Astrocyte of the spinal cord (primary cell): ENCODE measurements at regions not wholly inside any gene's neighbourhood (a gene's known extent, or its start where the extent isn't known, plus 50 kb on each side); places are given as distances from the start of the nearest gene placed in this dataset.

Experiments used
- DNase-seq: peaks from one replicate; pipeline ENCODE4 v3.0.0; 2011; ENCODE audit warnings: low read depth, low spot score
- H3K4me3 ChIP-seq: 2 replicates; pipeline ENCODE4 v1.5.1; 2011; ENCODE audit warnings: low read depth, mild to moderate bottlenecking, low read length, moderate library complexity
- CTCF ChIP-seq: IDR thresholded peaks from 2 replicates; pipeline ENCODE4 v1.5.1; 2012; ENCODE audit warnings: low read depth, mild to moderate bottlenecking, low read length, inconsistent platforms
- in situ Hi-C: cut with HindIII; loops from 2 replicates; pipeline ENCODE4 v1.10.0; 2017; ENCODE audit warnings: low sequenced_read_pairs

GRCh38 chr18:72376256-72376655 is 167.9 kb downstream of the CBLN2 start:
- no peak for DNase-seq
- in situ Hi-C loops, result no loop called here

GRCh38 chr18:72375618-72376017 is 168.5 kb downstream of the CBLN2 start:
- peak; percentile 76 for DNase-seq
- in situ Hi-C loops, result no loop called here
- no peak overlapping the region for H3K4me3 ChIP-seq
- TF ChIP-seq CTCF, result no peak

More at GRCh38 chr18:72376256-72376655, 167.9 kb downstream of the CBLN2 start:
- TF ChIP-seq CTCF, result no peak
- H3K4me3 ChIP-seq, result no peak overlapping the region

- H3K4me3 ChIP-seq, result no peak overlapping the region
- in situ Hi-C loops, result no loop called here
- no peak for TF ChIP-seq CTCF
- DNase-seq, result no peak
Measured at GRCh38 chr18:72372076-72372475, 172.1 kb downstream of the CBLN2 start.

- in situ Hi-C loops, result no loop called here
- no peak for DNase-seq
- no peak for TF ChIP-seq CTCF
- H3K4me3 ChIP-seq, result no peak overlapping the region
Measured at GRCh38 chr18:72368308-72368707, 175.8 kb downstream of the CBLN2 start.

GRCh38 chr18:72360634-72361033 is 183.5 kb downstream of the CBLN2 start:
- DNase-seq, result no peak
- no peak overlapping the region for H3K4me3 ChIP-seq
- TF ChIP-seq CTCF, result no peak
- in situ Hi-C loops, result no loop called here

GRCh38 chr18:72342933-72343332 is 201.2 kb downstream of the CBLN2 start:
- in situ Hi-C loops, result no loop called here
- TF ChIP-seq CTCF, result no peak
- DNase-seq, result peak; percentile 1
- no peak overlapping the region for H3K4me3 ChIP-seq

- DNase-seq, result no peak
Measured at GRCh38 chr18:72339976-72340375, 204.2 kb downstream of the CBLN2 start.

More at GRCh38 chr18:72339976-72340375, 204.2 kb downstream of the CBLN2 start:
- no peak for TF ChIP-seq CTCF
- no peak overlapping the region for H3K4me3 ChIP-seq
- in situ Hi-C loops, result no loop called here
